ENCODE measurements at regions not wholly inside any gene's neighbourhood (a gene's known extent, or its start where the extent isn't known, plus 50 kb on each side); places are given as distances from the start of the nearest gene placed in this dataset.

GRCh38 chr18:58814317-58814716, 50.4 kb upstream of the ZNF532 start:
- Histone ChIP-seq H3K9ac (replicated peaks; ENCODE audit: extremely low read depth, insufficient read depth, low read length) (no peak overlapping the region), H3K27me3 (ENCODE audit: control insufficient read depth in 2 of 2, insufficient read depth in 2 of 2, low read length in 2 of 2) (no peaks in the 10 kb centered on the region), H3K36me3 (ENCODE audit: control insufficient read depth in 2 of 2, extremely low read depth in 1 of 2, insufficient read depth in 2 of 2, low read length in 2 of 2) (no peaks in the 10 kb centered on the region), H2AFZ (ENCODE audit: low read depth, low read length) (no peak overlapping the region), H3K4me2 (ENCODE audit: insufficient read depth, low read length) (no peak overlapping the region), H3K9me3 (replicated peaks; ENCODE audit: control insufficient read depth, insufficient read depth, low read length) (no peaks in the 10 kb centered on the region), H3K4me3 (replicated peaks in 1 of 3; ENCODE audit: insufficient read depth in 1 of 3, low read depth in 1 of 3, low read length in 3 of 3) (no peak overlapping the region), H3K4me1 (ENCODE audit: control insufficient read depth, extremely low read depth, insufficient read depth, low read length) (no peaks in the 10 kb centered on the region), H3K79me2 (ENCODE audit: control insufficient read depth, insufficient read depth, low read length) (no peaks in the 10 kb centered on the region), H3K9me1 (replicated peaks; ENCODE audit: control insufficient read depth, extremely low read depth, insufficient read depth, low read length) (no peaks in the 10 kb centered on the region), H3K27ac (ENCODE audit: insufficient read depth, low read depth, low read length) (no peak overlapping the region), H4K20me1 (replicated peaks; ENCODE audit: control insufficient read depth, extremely low read depth, insufficient read depth, low read length) (no peaks in the 10 kb centered on the region)
- FAIRE-seq, result no peak
- intact Hi-C loops (cut with micrococcal nuclease) (no loop called here), dilution Hi-C loops (cut with MboI; ENCODE audit: extremely low pct_ligation_motif_present, low sequenced_read_pairs) (no loop called here)
- no peak for TF ChIP-seq EZH2 (IDR thresholded peaks at IDR 0.05; ENCODE audit: borderline replicate concordance, low read depth, low read length, severe bottlenecking)
- TF ChIP-seq POLR2AphosphoS5 (IDR thresholded peaks at IDR 0.05; ENCODE audit: insufficient read depth, low read depth, low read length), result no peak
- TF ChIP-seq CTCF (IDR thresholded peaks at IDR 0.05; ENCODE audit: extremely low read depth in 1 of 2, insufficient read depth in 1 of 2, low read depth in 1 of 2, low read length in 2 of 2), result no peak
- TF ChIP-seq MAX (IDR thresholded peaks at IDR 0.05; ENCODE audit: insufficient read depth, insufficient read length), result no peak
- TF ChIP-seq MYC (IDR thresholded peaks at IDR 0.05; ENCODE audit: low read depth, low read length), result no peak
- TF ChIP-seq JUN (IDR thresholded peaks at IDR 0.05; ENCODE audit: borderline replicate concordance, insufficient read depth, insufficient read length, low read depth), result no peak
- TF ChIP-seq FOS (IDR thresholded peaks at IDR 0.05; ENCODE audit: borderline replicate concordance, insufficient read depth, low read length), result no peak
- no peak for TF ChIP-seq POLR2A (IDR thresholded peaks at IDR 0.05; ENCODE audit: low read depth, low read length)
- no peak for TF ChIP-seq GATA2 (IDR thresholded peaks at IDR 0.05; ENCODE audit: insufficient read depth, insufficient read length, low read depth, low read length)
- ChIA-PET CTCF (no interaction called here), POLR2A (no interaction called here)
- no TSS peak for BruUV-seq (replicated peaks)
- DNase-seq (ENCODE audit: low read depth, low spot score), result no peak

Measured in endothelial cell of umbilical vein (primary cell).